ENCODE measurements at regions not wholly inside any gene's neighbourhood (a gene's known extent, or its start where the extent isn't known, plus 50 kb on each side); places are given as distances from the start of the nearest gene placed in this dataset.

GRCh38 chr13:112184851-112185371 lies 118.0 kb downstream of the SOX1 start:
- TF ChIP-seq CTCF (IDR thresholded peaks at IDR 0.05) (no peak), POLR2A (IDR thresholded peaks at IDR 0.05) (no peak)

Data from thyroid gland (tissue), 4 donors.